GM15510 (cell line): ENCODE measurements at regions not wholly inside any gene's neighbourhood (a gene's known extent, or its start where the extent isn't known, plus 50 kb on each side); places are given as distances from the start of the nearest gene placed in this dataset.

ENCODE experiments used
- POLR2A ChIP-seq: IDR thresholded peaks from 3 replicates; pipeline ENCODE4 v1.6.1; 2011; ENCODE audit warnings: borderline replicate concordance; ENCODE audit not compliant: insufficient read length; ENCODE audit errors: extremely low read depth

DNA sequence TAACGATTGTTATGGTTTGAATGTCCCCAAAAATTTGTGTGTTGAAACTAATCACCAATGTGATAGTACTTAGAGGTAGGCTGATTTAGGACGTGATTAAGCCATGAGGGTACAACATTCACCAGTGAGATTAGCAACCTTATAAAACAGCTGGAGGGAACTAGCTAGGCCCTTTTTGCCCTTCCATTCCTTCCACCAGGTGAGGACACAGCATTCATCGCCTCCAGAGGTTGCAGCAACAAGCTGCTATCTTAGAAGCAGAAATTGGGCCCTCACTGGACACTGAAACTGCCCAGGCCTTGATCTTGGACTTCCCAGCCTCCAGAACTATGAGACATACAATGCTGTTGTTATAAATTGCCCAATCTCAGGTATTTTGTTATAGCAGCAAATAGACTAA is 340.7 kb upstream of the JARID2 start:
- no peak for TF ChIP-seq POLR2A

DNA sequence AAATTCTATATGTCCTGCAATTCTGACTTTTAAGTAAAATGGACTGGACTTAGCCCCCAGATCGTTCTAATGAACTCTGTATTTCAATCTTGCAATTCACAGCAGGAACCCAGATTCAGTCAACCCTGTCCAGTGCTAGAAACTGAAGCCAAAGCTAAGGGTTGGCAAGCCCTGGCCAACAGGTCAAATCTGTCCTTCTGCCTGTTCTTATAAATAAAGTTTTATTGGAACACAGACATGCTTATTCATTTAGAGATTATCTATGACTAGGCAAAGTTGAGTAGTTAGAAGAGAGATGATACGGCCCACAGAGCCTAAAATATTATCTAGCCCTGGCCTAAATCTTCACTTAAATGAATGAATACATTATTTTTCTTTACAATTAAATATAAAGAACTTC is 339.2 kb upstream of the JARID2 start:
- no peak for TF ChIP-seq POLR2A

DNA sequence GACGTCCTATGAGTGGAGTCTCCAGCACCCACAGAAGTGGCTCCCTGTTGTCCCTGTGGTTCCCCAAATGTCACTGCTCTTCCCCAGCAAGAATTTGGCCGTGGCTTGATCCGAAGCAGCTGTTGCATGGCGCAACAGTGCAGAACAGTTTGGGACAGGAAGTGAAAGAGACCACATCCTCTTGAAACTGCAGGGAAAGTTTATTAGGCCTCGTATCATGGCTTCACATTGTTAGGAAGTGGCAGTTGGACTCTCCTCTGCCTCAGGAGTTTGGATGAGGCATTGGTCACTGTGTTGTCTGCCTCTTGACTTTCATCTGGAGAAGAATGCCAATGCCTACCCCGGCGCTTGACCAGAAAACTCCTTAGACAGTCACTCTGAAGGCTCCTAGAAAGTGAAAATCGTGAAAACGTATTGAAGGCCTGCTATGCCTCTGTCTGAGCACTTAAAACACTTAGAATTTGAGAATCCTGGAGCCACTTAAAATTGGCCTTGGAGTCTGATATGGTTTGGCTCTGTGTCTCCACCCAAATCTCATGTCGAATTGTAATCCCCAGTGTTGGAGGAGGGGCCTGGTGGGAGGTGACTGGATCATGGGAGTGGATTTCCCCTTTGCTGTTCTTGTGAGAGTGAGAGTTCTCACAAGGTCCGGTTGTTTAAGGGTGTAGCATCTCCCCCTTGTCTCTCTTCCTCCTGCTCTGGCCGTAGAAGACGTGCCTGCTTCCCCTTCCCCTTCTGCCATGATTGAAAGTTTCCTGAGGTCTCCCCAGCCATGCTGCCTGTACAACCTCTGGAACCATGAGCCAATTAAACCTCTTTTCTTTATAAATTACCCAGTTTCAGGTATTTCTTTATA is 334.9 kb upstream of the JARID2 start:
- no peak for TF ChIP-seq POLR2A

DNA sequence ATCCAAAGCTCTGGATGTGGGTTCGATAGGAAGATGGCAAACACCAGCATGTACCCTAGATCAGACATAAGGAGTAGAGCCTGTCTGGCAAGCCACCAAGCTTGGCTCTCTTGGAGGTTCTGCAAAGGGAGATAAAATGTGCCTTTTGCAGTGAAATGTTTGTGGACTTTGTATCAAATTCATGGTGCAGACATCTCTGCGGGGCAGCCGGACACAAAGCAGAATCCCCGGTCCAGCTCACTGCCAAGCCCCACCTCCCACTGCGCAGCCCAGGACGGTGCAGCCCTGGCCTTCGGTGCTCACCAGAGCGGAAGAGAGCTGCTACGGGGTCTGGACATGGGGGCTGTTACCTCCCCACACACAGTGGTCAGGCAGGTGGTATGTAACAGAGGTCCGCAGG is 333.6 kb upstream of the JARID2 start:
- no peak for TF ChIP-seq POLR2A

DNA sequence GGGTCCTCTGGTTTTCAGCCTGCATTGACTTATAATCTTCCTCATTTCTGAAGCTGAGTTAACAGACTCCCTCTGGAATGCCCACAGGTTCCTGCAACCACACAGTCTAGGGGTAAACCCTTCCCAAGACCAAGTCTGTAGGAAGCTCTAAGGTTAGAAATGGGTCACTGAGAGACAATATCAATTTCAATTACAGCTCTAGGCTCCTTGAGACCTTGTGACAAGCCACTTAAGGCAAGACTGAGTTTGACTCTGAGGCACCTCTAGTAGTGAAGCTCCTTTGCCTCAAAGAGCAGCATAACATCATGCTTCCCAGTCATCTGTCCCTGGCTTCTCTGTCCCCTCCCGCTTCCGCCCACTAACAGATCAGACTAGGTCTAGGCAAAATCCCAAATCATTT is 333.2 kb upstream of the JARID2 start:
- TF ChIP-seq POLR2A, result no peak

DNA sequence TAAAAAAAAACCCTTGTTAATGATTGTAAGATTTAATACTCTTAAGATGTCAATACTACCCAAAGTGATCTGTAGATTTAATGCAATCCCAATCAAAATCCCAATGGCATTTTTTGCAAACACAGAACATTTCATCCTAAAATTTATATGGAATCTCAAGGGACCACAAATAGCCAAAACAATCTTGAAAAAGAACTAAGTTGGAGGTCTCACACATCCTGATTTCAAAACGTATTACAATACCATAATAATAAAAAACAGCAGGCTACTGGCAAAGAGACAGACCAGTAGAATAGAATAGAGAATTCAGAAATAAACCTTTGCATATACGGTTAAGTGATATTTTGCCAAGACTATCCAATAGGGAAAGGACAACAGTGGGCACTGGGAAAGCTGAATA is 331.9 kb upstream of the JARID2 start:
- TF ChIP-seq POLR2A, result no peak

DNA sequence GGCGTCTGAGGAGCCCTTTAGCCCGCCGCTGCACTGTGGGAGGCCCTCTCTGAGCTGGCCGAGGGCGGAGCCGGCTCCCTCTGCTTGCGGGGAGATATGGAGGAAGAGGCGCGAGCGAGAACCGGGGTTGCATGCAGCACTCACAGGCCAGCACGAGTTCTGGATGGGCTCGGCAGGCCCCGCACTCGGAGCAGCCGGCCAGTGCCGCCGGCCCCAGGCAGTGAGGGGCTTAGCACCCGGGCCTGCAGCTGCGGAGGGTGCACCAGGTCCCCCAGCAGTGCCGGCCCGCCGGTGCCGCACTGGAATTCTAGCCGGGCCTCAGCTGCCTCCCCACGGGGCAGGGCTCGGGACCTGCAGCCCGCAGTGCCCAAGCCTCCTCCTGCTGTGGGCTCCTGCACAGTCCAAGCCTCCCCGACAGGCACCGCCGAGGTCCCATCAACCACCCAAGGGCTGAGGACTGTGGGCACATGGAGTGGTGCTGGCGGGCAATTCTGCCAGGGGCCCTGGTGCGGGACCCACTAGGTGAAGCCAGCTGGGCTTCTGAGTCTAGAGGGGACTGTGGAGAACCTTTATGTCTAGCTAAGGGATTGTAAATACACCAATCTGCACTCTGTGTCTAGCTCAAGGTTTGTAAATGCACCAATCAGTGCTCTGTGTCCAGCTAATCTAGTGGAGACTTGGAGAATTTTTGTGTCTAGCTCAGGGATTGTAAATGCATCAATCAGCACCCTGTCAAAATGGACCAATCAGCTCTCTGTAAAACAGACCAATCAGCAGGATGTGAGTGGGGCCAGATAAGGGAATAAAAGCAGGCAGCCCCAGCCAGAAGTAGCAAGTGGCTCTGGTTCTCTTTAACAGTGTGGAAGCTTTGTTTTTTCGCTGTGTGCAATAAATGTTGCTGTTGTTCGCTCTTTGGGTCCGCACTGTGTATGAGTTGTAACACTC is 329.7 kb upstream of the JARID2 start:
- no peak for TF ChIP-seq POLR2A

DNA sequence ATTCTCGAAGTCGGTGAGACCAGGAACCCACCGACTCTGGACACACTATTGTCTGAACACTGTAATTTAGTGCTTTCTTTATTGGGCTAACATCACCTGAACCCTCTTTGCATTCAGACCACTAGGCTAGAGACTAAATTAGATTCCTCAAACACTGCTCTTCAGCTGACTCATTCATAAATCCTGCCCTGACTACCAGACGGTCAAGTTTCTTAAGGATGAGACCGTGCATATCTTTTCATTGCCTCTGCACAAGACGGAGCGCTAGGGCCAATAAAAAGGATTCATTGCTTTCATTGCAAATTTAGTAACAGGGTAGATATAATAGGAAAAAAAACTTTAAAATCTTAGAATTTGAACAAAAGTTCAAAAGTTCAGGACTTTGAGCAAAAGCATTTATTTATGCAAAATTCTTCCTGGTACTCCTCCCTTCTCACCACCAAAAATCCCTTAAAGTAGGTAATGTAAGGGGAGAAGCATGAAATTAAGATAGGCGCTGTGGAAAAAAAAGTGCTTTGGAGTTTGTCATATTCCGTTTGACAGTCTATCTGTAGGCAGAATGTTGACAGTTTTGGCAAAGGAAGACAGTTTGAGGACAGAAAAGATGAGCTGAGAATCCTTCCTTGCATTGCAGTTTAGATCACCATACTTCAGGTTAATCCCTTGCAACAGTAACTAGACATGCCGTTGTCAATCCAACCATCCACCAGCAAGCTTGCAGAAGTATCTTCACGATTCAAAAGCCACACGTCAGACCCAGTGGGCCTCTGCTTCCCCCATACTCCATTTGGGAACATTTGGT is 328.6 kb upstream of the JARID2 start:
- no peak for TF ChIP-seq POLR2A

DNA sequence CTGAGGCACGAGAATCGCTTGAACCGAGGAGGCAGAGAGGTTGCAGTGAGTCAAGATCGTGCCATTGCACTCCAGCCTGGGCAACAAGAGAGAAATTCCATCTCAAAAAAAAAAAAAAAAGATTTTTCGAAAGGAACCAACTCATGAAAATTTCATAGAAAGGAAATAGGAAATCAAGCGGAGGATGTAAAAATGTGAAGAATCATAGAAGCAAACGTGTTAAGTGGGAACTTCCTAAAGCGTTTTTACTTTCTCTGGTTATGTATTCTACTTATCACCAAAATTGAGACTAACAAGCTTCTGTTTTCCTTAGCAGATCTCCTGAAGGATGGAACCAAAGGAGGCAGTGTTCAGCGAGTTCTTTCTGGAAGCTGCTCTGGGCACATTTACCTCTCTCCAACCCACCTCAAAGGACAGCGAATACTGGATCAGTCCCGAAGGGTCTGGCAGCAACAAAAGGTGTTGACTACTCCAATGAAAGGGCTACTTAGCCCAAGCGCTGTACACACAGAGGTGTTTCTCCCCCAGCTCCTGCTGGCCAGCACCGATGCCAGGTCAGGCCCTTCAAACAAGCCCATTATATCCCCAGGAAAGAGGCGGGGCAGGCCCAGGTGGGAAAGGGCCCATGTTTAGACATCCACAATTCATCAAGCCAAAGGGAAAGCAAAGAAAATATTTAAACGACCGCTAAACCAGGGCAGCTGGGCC is 327.5 kb upstream of the JARID2 start:
- TF ChIP-seq POLR2A, result no peak

DNA sequence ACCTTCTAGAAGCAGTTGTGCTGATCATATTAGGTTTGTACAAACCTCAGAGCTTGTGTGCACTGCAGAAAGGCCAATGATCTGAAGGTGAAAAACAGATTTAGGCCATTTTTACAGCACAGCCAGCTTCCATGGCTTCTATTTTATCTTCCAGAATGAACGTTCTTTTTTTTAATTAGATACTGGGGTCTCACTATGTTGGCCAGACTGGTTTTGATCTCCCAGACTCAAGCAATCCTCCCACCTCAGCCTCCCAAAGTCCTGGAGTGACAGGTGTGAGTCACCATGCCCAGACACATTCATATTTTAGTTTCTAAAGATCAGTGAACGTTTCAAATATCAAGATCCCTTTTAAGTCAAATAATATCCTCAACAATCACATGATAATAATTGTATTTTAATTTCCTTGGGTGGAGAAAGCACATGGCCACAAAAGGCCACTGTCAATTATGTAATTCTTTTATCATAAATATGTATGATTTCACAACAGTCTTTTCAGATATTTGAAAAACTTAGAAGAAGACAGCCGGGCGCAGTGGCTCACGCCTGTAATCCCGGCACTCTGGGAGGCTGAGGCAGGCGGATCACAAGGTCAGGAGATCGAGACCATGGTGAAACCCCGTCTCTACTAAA is 326.7 kb upstream of the JARID2 start:
- TF ChIP-seq POLR2A, result no peak

DNA sequence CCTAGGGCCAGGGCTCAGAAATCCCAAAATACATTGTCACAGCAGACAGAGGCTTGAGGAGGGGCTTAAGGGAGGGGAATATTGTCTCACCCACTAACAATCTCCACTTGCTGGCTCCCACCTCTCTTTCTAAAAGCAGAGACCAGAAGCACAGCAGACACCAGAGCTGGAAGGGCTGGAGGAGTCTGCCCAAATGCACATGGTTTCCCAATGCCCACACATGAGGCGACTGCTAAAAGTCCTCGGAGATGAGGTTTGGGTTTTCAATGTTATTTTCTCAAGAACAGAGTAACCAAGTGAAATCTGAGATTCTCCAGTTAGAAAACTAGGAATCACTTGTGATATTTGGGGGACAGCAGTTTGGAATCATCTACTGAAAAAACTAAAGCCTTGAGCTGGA is 325.6 kb upstream of the JARID2 start:
- no peak for TF ChIP-seq POLR2A

DNA sequence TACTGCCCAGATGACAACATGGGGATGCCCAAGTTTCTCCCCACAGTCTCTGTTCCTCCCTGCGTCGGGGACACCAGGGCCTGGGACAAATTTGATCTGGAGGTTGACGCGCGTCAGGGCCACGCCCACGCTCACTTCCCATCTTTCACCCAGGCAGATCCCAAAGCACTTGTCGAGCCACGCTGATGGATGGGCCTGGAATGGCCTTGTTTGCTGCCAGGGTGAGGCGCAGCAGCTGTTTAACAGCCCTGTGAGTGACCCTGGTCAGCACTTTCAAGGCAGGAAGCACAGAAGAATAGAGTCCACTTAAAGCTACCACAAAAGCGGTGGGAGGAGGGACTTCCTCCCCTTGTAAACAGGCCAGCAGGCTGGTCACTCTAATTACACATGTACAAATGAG is 324.7 kb upstream of the JARID2 start:
- no peak for TF ChIP-seq POLR2A

DNA sequence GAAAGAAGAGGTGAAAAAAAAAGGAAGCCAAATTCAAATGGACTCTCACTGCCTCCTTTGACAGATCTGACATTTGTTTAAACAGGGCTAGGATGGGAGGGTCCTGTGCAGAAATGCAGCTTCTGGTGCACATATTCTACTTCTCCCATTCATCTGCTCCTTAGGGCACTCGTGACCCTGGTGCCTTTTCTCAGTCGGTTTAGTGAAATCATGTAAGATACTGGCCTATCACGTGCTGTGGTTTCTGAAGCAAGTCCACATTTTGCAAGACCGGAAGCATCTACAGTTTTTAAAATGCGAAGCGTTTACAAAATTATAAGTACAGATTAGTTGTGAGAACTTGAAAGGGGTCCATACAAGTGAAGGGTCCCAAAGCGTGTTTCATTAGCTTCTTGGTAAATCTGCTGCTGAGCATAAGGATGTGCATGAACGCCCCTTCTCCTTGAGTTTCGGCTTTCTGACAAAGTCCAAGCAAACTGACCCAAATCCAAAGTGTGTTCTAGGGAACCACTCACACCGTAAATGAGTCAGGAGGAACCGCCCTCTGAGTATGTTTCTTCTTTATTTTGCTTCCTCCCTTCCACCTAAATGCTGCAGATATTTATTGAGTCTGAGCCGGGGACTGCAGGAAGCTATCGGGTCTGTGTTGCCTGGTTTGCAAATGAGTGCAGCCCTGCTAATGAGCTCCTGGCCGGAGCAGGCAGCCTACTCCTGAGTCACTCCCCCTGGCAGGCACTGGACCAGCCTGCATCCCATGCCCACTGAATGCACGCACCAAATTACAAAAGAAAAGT is 323.8 kb upstream of the JARID2 start:
- no peak for TF ChIP-seq POLR2A
